ENCODE measurements at regions not wholly inside any gene's neighbourhood (a gene's known extent, or its start where the extent isn't known, plus 50 kb on each side); places are given as distances from the start of the nearest gene placed in this dataset.

DNA sequence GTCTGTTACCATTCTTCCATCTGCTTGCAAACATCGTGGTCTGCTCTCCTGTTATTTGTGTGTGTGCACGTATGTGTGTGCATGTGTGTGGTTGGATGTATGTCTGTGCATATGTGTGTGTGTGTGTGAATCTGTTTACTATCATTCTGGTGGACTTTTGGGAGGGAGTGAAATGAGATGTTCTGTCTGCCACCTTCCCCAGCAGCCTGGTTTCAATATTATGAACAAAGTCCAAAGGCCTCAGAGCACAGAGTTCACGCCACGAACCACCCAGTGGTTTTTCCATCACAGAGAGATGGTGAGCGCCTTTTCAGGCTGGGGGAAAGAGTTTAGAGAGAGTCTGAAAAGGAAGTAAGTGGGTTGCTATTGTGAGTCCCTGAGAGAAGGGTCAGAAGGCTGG is 67.1 kb upstream of the YWHAQ start:
- ChIA-PET POLR2A (no interaction called here), CTCF (no interaction called here)
- TF ChIP-seq L3MBTL2 (conservative IDR thresholded peaks at IDR 0.05) = no peak
- TF ChIP-seq ZNF384 (IDR thresholded peaks at IDR 0.05) = no peak
- no peak for TF ChIP-seq HDGF (IDR thresholded peaks at IDR 0.05; ENCODE audit: borderline replicate concordance)
- TF ChIP-seq NFRKB (IDR thresholded peaks at IDR 0.05) = no peak
- TF ChIP-seq CTBP1 (IDR thresholded peaks at IDR 0.05; ENCODE audit: borderline replicate concordance) = no peak
- no peak for TF ChIP-seq FOXM1 (IDR thresholded peaks at IDR 0.05; ENCODE audit: borderline replicate concordance)
- no peak for TF ChIP-seq BHLHE40 (IDR thresholded peaks at IDR 0.05; ENCODE audit: borderline replicate concordance)
- TF ChIP-seq, protein P1, sequence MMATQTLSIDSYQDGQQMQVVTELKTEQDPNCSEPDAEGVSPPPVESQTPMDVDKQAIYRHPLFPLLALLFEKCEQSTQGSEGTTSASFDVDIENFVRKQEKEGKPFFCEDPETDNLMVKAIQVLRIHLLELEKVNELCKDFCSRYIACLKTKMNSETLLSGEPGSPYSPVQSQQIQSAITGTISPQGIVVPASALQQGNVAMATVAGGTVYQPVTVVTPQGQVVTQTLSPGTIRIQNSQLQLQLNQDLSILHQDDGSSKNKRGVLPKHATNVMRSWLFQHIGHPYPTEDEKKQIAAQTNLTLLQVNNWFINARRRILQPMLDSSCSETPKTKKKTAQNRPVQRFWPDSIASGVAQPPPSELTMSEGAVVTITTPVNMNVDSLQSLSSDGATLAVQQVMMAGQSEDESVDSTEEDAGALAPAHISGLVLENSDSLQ (IDR thresholded peaks at IDR 0.05) = no peak
- TF ChIP-seq ARNT (IDR thresholded peaks at IDR 0.05) = no peak
- no peak for TF ChIP-seq SUZ12 (IDR thresholded peaks at IDR 0.05)
- TF ChIP-seq ELF4 (IDR thresholded peaks at IDR 0.05) = no peak
- TF ChIP-seq FOXA1 (IDR thresholded peaks at IDR 0.05) = no peak
- no peak for TF ChIP-seq FOXK2 (IDR thresholded peaks at IDR 0.05)
- TF ChIP-seq SP1 (IDR thresholded peaks at IDR 0.05) = no peak
- no peak for DNase-seq (ENCODE audit: extremely low spot score)

DNA sequence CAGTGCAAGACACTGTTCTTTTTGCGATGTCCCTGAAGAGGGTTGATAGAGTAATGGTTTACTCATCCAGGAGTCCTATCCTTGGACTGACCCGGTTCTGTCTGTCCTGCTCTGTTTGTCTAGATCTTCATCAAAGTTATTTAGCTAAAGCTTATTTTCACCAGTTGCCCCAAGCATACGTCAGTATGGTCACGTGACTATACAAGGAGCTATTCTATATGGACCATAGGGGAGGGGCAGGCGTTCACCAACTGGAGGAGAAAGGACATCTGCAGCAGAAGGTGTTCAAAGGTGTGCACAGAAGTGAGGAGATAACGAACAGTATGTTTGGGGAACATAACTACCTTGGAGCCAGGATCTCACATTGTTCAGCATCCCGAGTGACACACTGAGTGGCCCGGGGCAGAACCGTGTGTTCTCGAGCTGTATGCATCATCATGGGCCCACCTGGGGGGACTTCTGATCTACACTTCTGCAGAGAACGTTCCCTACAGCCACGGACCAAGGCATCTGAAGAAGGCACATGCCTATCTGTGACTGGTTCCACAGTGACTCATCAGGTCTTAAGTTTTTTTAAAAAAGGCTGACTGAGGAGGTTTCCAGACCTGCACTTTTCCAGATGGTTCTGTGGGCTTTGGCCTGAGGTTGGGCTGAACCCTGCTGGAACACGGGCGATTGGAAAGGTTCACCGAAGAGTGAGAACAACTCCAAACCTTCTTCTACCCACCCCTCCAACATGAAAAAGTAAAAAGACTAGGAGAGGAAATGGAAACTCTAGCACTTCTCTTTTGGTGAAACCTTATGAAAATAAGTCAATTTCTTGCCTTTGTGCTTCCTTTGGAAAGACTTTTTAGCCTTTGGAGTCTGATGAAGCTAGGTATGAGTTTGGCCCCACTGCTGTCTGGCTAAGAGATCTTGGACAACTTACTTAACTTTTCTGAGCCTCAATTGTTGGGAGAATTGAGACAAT is 68.6 kb upstream of the YWHAQ start:
- no peak for DNase-seq (ENCODE audit: extremely low spot score)
- ChIA-PET POLR2A (no interaction called here), CTCF (no interaction called here)
- TF ChIP-seq ARNT (IDR thresholded peaks at IDR 0.05) (no peak), FOXK2 (IDR thresholded peaks at IDR 0.05) (no peak), HDGF (IDR thresholded peaks at IDR 0.05; ENCODE audit: borderline replicate concordance) (no peak), L3MBTL2 (conservative IDR thresholded peaks at IDR 0.05) (no peak), LEF1 (IDR thresholded peaks at IDR 0.05; ENCODE audit: borderline replicate concordance) (no peak), SUZ12 (IDR thresholded peaks at IDR 0.05) (no peak), CTBP1 (IDR thresholded peaks at IDR 0.05; ENCODE audit: borderline replicate concordance) (no peak), ZNF384 (IDR thresholded peaks at IDR 0.05) (no peak), ELF4 (IDR thresholded peaks at IDR 0.05) (no peak), NFRKB (IDR thresholded peaks at IDR 0.05) (no peak), TARDBP (IDR thresholded peaks at IDR 0.05) (no peak), SP1 (IDR thresholded peaks at IDR 0.05) (no peak), BHLHE40 (IDR thresholded peaks at IDR 0.05; ENCODE audit: borderline replicate concordance) (no peak)
- TF ChIP-seq, protein P1 (IDR thresholded peaks at IDR 0.05) = no peak

DNA sequence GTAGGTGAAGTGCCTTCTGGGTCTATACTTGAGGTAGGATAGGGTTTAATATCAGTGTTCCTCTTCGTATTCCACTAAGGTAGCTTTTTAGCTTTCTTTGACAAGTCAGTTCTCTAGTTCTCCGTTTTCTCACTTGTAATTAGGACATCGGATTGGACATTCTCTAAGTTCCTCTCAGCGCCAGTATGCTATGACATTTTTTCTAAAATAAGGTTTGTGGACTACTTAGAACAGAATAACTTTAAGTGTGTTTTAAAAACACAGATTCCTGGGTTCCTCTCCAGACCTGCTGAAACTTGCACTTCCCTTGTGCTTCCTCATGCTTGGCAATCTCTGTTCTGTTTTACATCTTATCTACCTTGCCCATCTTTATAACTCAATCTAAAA is 69.3 kb upstream of the YWHAQ start:
- DNase-seq (ENCODE audit: extremely low spot score) = no peak
- ChIA-PET CTCF (no interaction called here), POLR2A (no interaction called here)
- no peak for TF ChIP-seq FOXM1 (IDR thresholded peaks at IDR 0.05; ENCODE audit: borderline replicate concordance)
- TF ChIP-seq CTBP1 (IDR thresholded peaks at IDR 0.05; ENCODE audit: borderline replicate concordance) = no peak
- TF ChIP-seq, protein P1 (IDR thresholded peaks at IDR 0.05) = no peak
- no peak for TF ChIP-seq TARDBP (IDR thresholded peaks at IDR 0.05)

DNA sequence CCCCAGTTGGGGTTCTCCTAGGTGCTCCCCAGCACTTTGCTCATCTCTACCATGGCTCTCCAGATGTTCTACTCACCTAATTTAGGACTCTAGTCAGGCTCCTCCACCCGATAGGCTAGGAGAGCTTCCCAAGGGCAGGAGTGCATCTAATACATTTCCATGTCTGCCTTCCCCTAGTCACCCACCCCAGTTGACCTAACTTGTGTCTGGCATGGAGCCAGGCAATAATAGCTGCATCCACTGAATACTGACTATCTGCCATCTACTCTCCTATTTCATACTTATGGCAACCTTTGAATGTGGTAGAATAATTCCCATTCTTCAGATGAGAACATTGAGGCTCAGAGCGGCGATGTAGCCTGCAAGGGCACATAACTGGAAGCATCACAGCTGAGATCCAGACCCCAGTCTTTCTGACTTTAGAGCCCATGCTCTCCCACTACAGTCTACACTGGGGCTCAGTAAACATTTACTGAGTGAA is 71.8 kb upstream of the YWHAQ start:
- TF ChIP-seq NFRKB (IDR thresholded peaks at IDR 0.05) (no peak), SUZ12 (IDR thresholded peaks at IDR 0.05) (no peak), FOXM1 (IDR thresholded peaks at IDR 0.05; ENCODE audit: borderline replicate concordance) (no peak), L3MBTL2 (conservative IDR thresholded peaks at IDR 0.05) (no peak)
- DNase-seq (ENCODE audit: extremely low spot score) = no peak
- POLR2A ChIA-PET = interaction anchor here (1.4 kb wide), 1 partner anchor 72 kb away, joined by 4 read pairs; the partner anchor contains the start of gene YWHAQ
- CTCF ChIA-PET = no interaction called here

DNA sequence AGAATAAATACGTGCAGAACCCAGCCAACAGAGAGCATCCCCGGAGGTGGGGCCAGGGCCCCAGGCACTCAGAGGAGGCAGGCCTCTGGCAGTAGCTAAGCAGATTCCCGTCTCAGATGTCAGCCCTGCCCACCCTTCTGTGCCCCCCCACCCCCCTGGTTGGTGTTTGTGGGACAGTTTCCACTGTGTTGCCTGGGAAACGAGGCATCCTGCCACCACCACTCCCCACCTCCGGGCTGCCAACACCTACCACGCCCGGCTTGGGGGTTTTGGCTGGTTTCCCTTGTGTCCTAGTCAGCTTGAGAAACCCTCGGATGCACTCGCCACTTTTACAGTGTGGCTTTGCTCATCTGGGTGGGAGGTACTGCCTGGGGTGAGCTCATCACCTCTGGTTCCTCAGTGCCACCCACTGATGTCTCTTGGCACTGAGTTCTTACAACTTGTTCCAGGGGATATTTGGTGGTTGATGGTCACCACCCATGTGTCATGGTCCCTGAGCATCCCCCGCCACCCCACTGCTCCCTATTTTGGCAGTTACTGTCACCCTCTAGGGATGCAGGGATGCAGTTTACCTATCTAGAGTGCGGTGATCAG is 72.4 kb upstream of the YWHAQ start:
- ChIA-PET POLR2A (interaction anchor here (1.4 kb wide), 1 partner anchor 73 kb away, joined by 4 read pairs; the partner anchor contains the start of gene YWHAQ), CTCF (no interaction called here)
- DNase-seq (ENCODE audit: extremely low spot score) = no peak
- TF ChIP-seq LEF1 (IDR thresholded peaks at IDR 0.05; ENCODE audit: borderline replicate concordance) (no peak), FOXK2 (IDR thresholded peaks at IDR 0.05) (no peak), ELF4 (IDR thresholded peaks at IDR 0.05) (no peak), FOXA1 (IDR thresholded peaks at IDR 0.05) (no peak)

DNA sequence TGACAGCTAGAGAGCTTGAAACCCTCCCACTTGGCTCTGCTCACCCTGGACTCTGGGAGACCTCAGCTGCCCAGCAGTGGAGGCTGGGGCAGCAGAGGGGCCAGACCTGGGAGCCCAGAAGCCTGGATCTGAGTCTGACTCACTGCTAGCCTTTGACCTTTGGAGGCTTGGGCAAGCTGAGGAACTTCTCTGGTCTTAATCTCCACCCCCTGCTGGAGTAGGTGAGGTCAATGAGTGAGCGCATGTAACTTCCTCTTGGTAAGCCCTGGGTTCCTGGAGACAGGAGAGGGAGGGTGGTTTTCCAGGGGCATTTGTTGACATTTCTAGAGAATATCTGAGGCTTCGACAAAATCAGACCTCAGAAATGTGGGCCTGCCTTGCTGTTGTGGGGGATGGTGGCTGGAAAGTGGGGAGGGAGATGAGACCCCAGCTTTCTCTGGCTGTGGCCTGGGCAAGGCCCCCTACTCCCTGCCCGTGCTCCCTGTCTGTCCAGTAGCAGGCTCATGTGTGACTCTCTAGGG is 73.0 kb upstream of the YWHAQ start:
- DNase-seq (ENCODE audit: extremely low spot score) = no peak
- ChIA-PET POLR2A (interaction anchor here (1.4 kb wide), 1 partner anchor 73 kb away, joined by 4 read pairs; the partner anchor contains the start of gene YWHAQ), CTCF (no interaction called here)
- TF ChIP-seq CTBP1 (IDR thresholded peaks at IDR 0.05; ENCODE audit: borderline replicate concordance) (no peak), SP1 (IDR thresholded peaks at IDR 0.05) (no peak), BHLHE40 (IDR thresholded peaks at IDR 0.05; ENCODE audit: borderline replicate concordance) (no peak), FOXM1 (IDR thresholded peaks at IDR 0.05; ENCODE audit: borderline replicate concordance) (no peak), SUZ12 (IDR thresholded peaks at IDR 0.05) (no peak), NFRKB (IDR thresholded peaks at IDR 0.05) (no peak), TARDBP (IDR thresholded peaks at IDR 0.05) (no peak), FOXK2 (IDR thresholded peaks at IDR 0.05) (no peak), ARNT (IDR thresholded peaks at IDR 0.05) (no peak), L3MBTL2 (conservative IDR thresholded peaks at IDR 0.05) (no peak), LEF1 (IDR thresholded peaks at IDR 0.05; ENCODE audit: borderline replicate concordance) (no peak), HDGF (IDR thresholded peaks at IDR 0.05; ENCODE audit: borderline replicate concordance) (no peak), ELF4 (IDR thresholded peaks at IDR 0.05) (no peak), FOXA1 (IDR thresholded peaks at IDR 0.05) (no peak), ZNF384 (IDR thresholded peaks at IDR 0.05) (no peak)
- TF ChIP-seq, protein P1 (IDR thresholded peaks at IDR 0.05) = no peak

All from HEK293T (cell line).